ENCODE measurements at regions not wholly inside any gene's neighbourhood (a gene's known extent, or its start where the extent isn't known, plus 50 kb on each side); places are given as distances from the start of the nearest gene placed in this dataset.

GRCh38 chr9:1722404-1722803 lies 292.7 kb upstream of the SMARCA2 start:
- TF ChIP-seq CTCF (optimal IDR thresholded peaks at IDR 0.05 in 1 of 3, IDR thresholded peaks at IDR 0.05 in 1 of 3, conservative IDR thresholded peaks at IDR 0.05 in 1 of 3; ENCODE audit: extremely low read depth in 1 of 3, insufficient read depth in 2 of 3, low read length in 3 of 3) (no peak), EZH2 (IDR thresholded peaks at IDR 0.05; ENCODE audit: low read length) (no peak)
